Pancreas (tissue), 10 donors: ENCODE measurements at regions not wholly inside any gene's neighbourhood (a gene's known extent, or its start where the extent isn't known, plus 50 kb on each side); places are given as distances from the start of the nearest gene placed in this dataset.
A peak's percentile ranks its signal among the peaks of the same experiment; 100 is the strongest.

Source experiments
- ATAC-seq, 4 donors: fragments of 200-7000 bp; cut with Tn5 transposase; one replicate each; pipeline versions ENCODE4 v1.8.0 to v1.9.1; 2020; ENCODE audit warnings: mild to moderate bottlenecking in 4 of 4, moderate library complexity in 4 of 4
- DNase-seq, 6 donors: peaks; one replicate each; pipeline ENCODE4 v3.0.0-alpha.2; 2020
- FAIRE-seq: peaks from 2 replicates; lab custom pipeline; 2012; peaks lifted over from hg19 to GRCh38; lab: Jason Lieb, UNC
- H3K27ac ChIP-seq, 4 donors: fragments of 200-600 bp; sonication (generic); 1 replicate in 3 of 4; 2 replicates in 1 of 4; pipeline versions ENCODE4 v1.5.0 to v1.8.0; 2020
- H3K27me3 ChIP-seq, 4 donors: fragments of 200-600 bp; one replicate each; pipeline ENCODE4 v1.8.0; 2021
- H3K36me3 ChIP-seq, 3 donors: fragments of 200-600 bp; sonication (generic) in 1 of 3; one replicate each; pipeline versions ENCODE4 v1.5.0 to v1.8.0; 2020 to 2021
- H3K4me1 ChIP-seq, 3 donors: fragments of 200-600 bp; one replicate each; pipeline ENCODE4 v1.8.0; 2021
- H3K4me3 ChIP-seq, 4 donors: fragments of 200-600 bp; sonication (generic) in 2 of 4; one replicate each; pipeline versions ENCODE4 v1.5.0 to v1.8.0; 2020 to 2021
- H3K9me3 ChIP-seq, 4 donors: fragments of 200-600 bp; one replicate each; pipeline ENCODE4 v1.8.0; 2021
- CTCF ChIP-seq, 4 donors: fragments of 200-600 bp; sonication (generic) in 3 of 4; IDR thresholded peaks; one replicate each; pipeline versions ENCODE4 v1.5.0 to v1.8.0; 2021; ENCODE audit warnings: antibody characterized with exemption in 4 of 4
- WGBS, 2 donors: extraction: QIAGEN DNeasy Blood & Tissue Kit; methylation state at CpG; one replicate each; pipeline ENCODE4 v1.1.7; 2013; 5-methylcytosine and 5-hydroxymethylcytosine counted together
- intact Hi-C, 3 donors: fragments of 100-400 bp; cut with DNase I; formaldehyde crosslinking; loops; one replicate each; pipeline versions ENCODE4 v1.11.1 to v1.14.2; 2022
- donor health status: healthy with polysubstance abuse.
- donor health status: DM: no; HTN: no; CAD: no; lungs with moderate emphysema.
- donor health status: DM: no; HTN: no; CAD: no.
- donor health status: control.
- donor health status: control.
- donor health status: Bipolar disorder and iron deficiency.
- donor health status: DM: yes; HTN: yes; CAD: no.
- donor health status: DM: no; HTN: no; CAD: no.
- donor health status: DM: no; HTN: no; CAD: no.
- donor health status: DM: yes; HTN: yes; CAD: no.

- TF ChIP-seq CTCF (IDR thresholded peaks at IDR 0.05), result no peak
- H3K4me1 ChIP-seq, result no peaks in the 10 kb centered on the region
- no peak for FAIRE-seq
- no peak for ATAC-seq
- H3K27ac ChIP-seq, result no peak overlapping the region
- intact Hi-C loops, result no loop called here
- H3K4me3 ChIP-seq, result no peak overlapping the region
- no peaks in the 10 kb centered on the region for H3K9me3 ChIP-seq
- no peaks in the 10 kb centered on the region for H3K27me3 ChIP-seq
- no peaks in the 10 kb centered on the region for H3K36me3 ChIP-seq
- no peak for DNase-seq
- 76 to 77% methylated on average over 3 of the region's 3 CpGs for WGBS, 2 donors
Observed at GRCh38 chr12:46535376-46535775, 162.8 kb upstream of the SLC38A2 start.

- Histone ChIP-seq H3K9me3 (no peaks in the 10 kb centered on the region), H3K36me3 (no peaks in the 10 kb centered on the region), H3K27me3 (no peaks in the 10 kb centered on the region), H3K27ac (no peak overlapping the region), H3K4me3 (no peak overlapping the region), H3K4me1 (no peaks in the 10 kb centered on the region)
- ATAC-seq, result no peak
- WGBS, 2 donors, result 79 to 85% methylated on average over 1 of the region's 1 CpG
- no peak for DNase-seq
- intact Hi-C loops, result no loop called here
- TF ChIP-seq CTCF (IDR thresholded peaks at IDR 0.05), result no peak
- no peak for FAIRE-seq
Observed at GRCh38 chr12:46534327-46534840, 161.8 kb upstream of the SLC38A2 start.

- WGBS, 2 donors, result 81 to 83% methylated on average over 2 of the region's 2 CpGs
- no peak overlapping the region for H3K27ac ChIP-seq
- FAIRE-seq, result no peak
- no peak overlapping the region for H3K4me3 ChIP-seq
- no peak for DNase-seq
- no peaks in the 10 kb centered on the region for H3K4me1 ChIP-seq
- no peaks in the 10 kb centered on the region for H3K27me3 ChIP-seq
- H3K36me3 ChIP-seq, result no peaks in the 10 kb centered on the region
- TF ChIP-seq CTCF (IDR thresholded peaks at IDR 0.05), result no peak
- ATAC-seq, result no peak
- intact Hi-C loops, result no loop called here
- no peaks in the 10 kb centered on the region for H3K9me3 ChIP-seq
Observed at GRCh38 chr12:46533723-46534122, 161.2 kb upstream of the SLC38A2 start.

- intact Hi-C loops, result no loop called here
- H3K9me3 ChIP-seq, result no peaks in the 10 kb centered on the region
- no peaks in the 10 kb centered on the region for H3K27me3 ChIP-seq
- ATAC-seq (no peak), FAIRE-seq (no peak), DNase-seq (no peak)
- WGBS, 2 donors, result 97 to 98% methylated on average over 3 of the region's 3 CpGs
- no peaks in the 10 kb centered on the region for H3K4me1 ChIP-seq
- TF ChIP-seq CTCF (IDR thresholded peaks at IDR 0.05), result no peak
- H3K36me3 ChIP-seq, result no peaks in the 10 kb centered on the region
- no peak overlapping the region for H3K27ac ChIP-seq
- no peak overlapping the region for H3K4me3 ChIP-seq
Observed at GRCh38 chr12:46531804-46532203, 159.2 kb upstream of the SLC38A2 start.

DNA sequence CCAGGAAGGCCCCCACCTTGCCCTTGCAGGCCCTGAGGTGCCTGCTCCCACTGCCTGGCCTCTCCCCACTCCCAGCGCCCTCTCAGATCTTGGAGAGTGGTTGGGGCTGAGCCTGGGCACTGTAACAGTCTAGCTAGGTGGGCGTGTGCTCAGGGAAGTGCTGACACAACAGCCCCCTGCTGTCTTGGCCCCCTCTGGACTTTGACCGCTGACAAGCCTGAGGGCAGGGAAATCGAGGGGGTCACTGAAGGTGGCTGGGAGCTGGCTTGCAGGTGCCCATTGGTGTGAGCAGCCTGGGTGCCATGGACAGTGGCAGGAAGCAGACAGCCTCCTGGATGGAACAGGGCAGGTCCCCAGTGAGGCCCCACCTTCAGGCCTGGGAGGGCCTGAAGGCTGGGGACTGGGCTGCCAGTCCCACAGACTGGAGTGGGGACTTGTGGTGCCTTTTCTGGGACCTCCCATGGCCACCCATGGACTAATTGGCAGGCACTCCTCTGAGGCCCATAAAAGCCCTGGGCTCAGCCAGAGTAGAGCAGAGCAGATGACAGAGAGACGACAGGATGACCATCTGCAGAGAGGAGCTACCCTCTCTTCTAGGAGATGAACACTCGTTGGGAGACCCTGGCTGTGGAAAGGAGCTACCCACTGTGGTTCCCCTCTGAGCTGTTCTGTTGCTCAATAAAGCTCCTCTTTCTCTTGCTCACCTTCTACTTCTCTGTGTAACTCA, 158.6 kb upstream of the SLC38A2 start:
- Histone ChIP-seq H3K4me1 (no peaks in the 10 kb centered on the region), H3K27ac (no peak overlapping the region), H3K9me3 (no peaks in the 10 kb centered on the region), H3K27me3 (no peaks in the 10 kb centered on the region), H3K4me3 (no peak overlapping the region), H3K36me3 (no peaks in the 10 kb centered on the region)
- FAIRE-seq (no peak), DNase-seq (peak in 1 of 6 donors; percentile 42), ATAC-seq (no peak)
- WGBS, 2 donors, result 93 to 95% methylated on average over 5 to 6 of the region's 6 CpGs
- intact Hi-C loops, result no loop called here
- no peak for TF ChIP-seq CTCF (IDR thresholded peaks at IDR 0.05)
